ENCODE measurements at regions not wholly inside any gene's neighbourhood (a gene's known extent, or its start where the extent isn't known, plus 50 kb on each side); places are given as distances from the start of the nearest gene placed in this dataset.

DNA sequence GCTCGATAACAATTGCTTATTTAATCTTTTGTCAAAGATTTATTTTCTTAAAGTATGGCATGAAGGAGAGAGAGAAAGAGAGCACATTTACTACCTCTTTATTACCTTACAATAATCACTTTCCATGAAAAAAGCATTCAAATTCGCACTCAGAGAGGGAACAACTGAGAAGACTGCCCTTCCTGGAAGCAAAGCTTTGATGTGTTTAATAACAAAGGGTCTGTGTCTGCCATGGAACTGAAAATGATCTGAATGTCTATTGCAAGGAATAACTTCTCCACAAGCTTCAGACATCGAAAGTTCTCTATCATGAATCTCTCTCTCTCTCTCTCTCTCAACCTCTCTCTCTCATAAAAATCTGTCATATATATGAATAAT is 308.9 kb downstream of the HDGFL1 start:
- Histone ChIP-seq H3K36me3 (replicated peaks in 1 of 2) (no peaks in the 10 kb centered on the region), H3K4me3 (no peak overlapping the region), H3K4me1 (replicated peaks in 1 of 2) (no peaks in the 10 kb centered on the region), H3K27ac (no peak overlapping the region), H3K9me3 (replicated peaks in 1 of 3) (no peaks in the 10 kb centered on the region), H3K27me3 (no peaks in the 10 kb centered on the region)
- DNase-seq, result no peak
- intact Hi-C loops (cut with DNase I), result no loop called here
- 52 to 62% (median 59%) methylated on average over 3 of the region's 3 CpGs for WGBS, 4 donors
- TF ChIP-seq, protein P1, sequence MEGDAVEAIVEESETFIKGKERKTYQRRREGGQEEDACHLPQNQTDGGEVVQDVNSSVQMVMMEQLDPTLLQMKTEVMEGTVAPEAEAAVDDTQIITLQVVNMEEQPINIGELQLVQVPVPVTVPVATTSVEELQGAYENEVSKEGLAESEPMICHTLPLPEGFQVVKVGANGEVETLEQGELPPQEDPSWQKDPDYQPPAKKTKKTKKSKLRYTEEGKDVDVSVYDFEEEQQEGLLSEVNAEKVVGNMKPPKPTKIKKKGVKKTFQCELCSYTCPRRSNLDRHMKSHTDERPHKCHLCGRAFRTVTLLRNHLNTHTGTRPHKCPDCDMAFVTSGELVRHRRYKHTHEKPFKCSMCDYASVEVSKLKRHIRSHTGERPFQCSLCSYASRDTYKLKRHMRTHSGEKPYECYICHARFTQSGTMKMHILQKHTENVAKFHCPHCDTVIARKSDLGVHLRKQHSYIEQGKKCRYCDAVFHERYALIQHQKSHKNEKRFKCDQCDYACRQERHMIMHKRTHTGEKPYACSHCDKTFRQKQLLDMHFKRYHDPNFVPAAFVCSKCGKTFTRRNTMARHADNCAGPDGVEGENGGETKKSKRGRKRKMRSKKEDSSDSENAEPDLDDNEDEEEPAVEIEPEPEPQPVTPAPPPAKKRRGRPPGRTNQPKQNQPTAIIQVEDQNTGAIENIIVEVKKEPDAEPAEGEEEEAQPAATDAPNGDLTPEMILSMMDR (IDR thresholded peaks at IDR 0.05), result no peak
- TF ChIP-seq POLR2A (IDR thresholded peaks at IDR 0.05), result no peak

DNA sequence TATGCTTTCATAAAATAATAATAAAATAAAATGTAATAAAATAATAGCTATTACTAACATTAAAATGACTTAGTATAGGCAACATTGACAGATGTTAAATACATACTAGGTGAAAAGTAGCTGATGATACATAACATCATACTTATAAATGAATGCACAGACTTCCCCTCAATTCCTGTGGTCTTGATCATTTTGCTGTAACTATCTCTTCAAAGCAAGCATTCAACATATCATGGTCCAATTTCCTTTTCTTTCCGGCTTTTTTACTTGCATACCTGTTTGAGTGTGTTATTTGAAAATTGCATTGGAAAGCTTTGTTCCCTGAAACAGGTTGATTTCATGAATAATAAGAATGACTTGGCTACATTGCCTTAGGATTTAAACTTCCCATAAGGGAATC is 309.3 kb downstream of the HDGFL1 start:
- no peaks in the 10 kb centered on the region for H3K36me3 ChIP-seq (replicated peaks in 1 of 2)
- no peaks in the 10 kb centered on the region for H3K9me3 ChIP-seq (replicated peaks in 1 of 3)
- no peak overlapping the region for H3K4me3 ChIP-seq
- 90 to 94% (median 92%) methylated on average over 1 of the region's 1 CpG for WGBS, 4 donors
- TF ChIP-seq, protein P1 (IDR thresholded peaks at IDR 0.05), result no peak
- TF ChIP-seq POLR2A (IDR thresholded peaks at IDR 0.05), result no peak
- intact Hi-C loops (cut with DNase I), result no loop called here
- H3K27ac ChIP-seq, result no peak overlapping the region
- H3K4me1 ChIP-seq (replicated peaks in 1 of 2), result no peaks in the 10 kb centered on the region
- DNase-seq, result no peak
- H3K27me3 ChIP-seq, result no peaks in the 10 kb centered on the region

DNA sequence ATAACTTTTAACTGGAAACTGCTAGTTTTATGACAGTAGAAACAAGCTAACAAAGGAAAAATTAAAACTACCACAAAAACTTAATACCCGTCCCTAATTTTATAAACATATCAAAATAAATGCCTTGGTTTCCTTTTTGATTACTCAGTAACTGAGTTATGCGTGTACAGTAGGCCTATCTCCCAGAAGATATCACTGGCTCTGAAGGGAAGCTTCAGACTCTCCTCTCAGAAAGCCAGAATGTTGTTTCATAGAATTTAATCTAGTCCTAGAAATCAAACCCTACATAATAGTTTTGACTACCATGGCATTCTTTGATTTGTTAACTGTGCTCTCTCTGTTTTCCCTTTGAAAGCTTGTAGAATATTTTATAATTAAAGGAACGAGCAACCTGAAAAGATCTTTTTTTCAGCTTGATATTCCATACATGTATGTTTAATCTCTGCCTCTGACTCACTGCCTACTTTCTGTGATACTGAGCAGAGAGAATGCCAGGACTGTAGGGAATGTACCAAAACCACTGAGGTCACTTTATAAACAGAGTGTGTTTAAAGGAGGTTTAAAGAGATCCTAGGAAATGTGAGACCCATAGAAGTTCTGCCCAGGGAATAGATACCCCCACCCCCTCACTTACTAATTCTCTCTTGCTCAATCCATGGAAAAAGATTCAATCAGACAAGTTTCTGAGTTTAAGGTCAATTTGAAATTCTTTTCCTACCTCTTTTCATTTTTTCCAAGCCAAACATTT is 311.5 kb downstream of the HDGFL1 start:
- H3K4me1 ChIP-seq (replicated peaks in 1 of 2), result no peaks in the 10 kb centered on the region
- H3K4me3 ChIP-seq, result no peak overlapping the region

DNA sequence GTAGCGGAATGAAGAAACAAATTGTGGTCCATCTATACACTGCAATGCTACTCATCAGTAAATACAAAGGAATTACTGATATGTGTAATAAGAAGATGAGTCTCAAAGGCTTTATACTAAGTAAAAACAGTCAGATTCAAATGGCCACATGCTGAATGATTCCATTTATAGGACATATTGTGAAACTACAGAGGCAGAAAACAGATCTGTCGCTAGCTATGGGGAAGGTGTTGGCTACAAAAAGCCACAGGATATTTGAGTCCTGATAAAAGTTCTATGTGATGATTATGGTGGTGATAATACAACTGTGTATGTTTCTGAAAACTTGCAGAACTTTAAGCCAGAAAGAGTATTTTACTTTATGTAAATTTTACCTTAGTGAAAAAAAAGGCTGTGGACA is 313.2 kb downstream of the HDGFL1 start:
- H3K27ac ChIP-seq, result no peak overlapping the region
- no peaks in the 10 kb centered on the region for H3K36me3 ChIP-seq (replicated peaks in 1 of 2)
- intact Hi-C loops (cut with DNase I), result no loop called here
- no peaks in the 10 kb centered on the region for H3K27me3 ChIP-seq
- H3K4me1 ChIP-seq (replicated peaks in 1 of 2), result no peaks in the 10 kb centered on the region
- DNase-seq, result no peak
- 83 to 88% (median 84%) methylated on average over 2 of the region's 2 CpGs for WGBS, 4 donors
- H3K9me3 ChIP-seq (replicated peaks in 1 of 3), result no peaks in the 10 kb centered on the region
- no peak overlapping the region for H3K4me3 ChIP-seq
- TF ChIP-seq, protein P1 (IDR thresholded peaks at IDR 0.05), result no peak
- TF ChIP-seq POLR2A (IDR thresholded peaks at IDR 0.05), result no peak

More for the DNA sequence above, 311.5 kb downstream of the HDGFL1 start:
- no peaks in the 10 kb centered on the region for H3K9me3 ChIP-seq (replicated peaks in 1 of 3)
- 61 to 67% (median 62%) methylated on average over 3 of the region's 3 CpGs for WGBS, 4 donors
- no peak for DNase-seq
- intact Hi-C loops (cut with DNase I), result no loop called here
- H3K27ac ChIP-seq, result no peak overlapping the region
- TF ChIP-seq, protein P1 (IDR thresholded peaks at IDR 0.05), result no peak
- no peak for TF ChIP-seq POLR2A (IDR thresholded peaks at IDR 0.05)
- no peaks in the 10 kb centered on the region for H3K36me3 ChIP-seq (replicated peaks in 1 of 2)
- no peaks in the 10 kb centered on the region for H3K27me3 ChIP-seq
